Thoracic aorta (tissue), 2 donors: ENCODE measurements at regions not wholly inside any gene's neighbourhood (a gene's known extent, or its start where the extent isn't known, plus 50 kb on each side); places are given as distances from the start of the nearest gene placed in this dataset.
"Not testable (repeated sequence)": the region's sequence is repeated elsewhere in the genome, so short reads cannot be mapped to it uniquely, and the experiment has no call there.

Source experiments
- ATAC-seq: fragments of 150-250 bp; one replicate; pipeline ENCODE4 v1.8.0; 2017; ENCODE audit warnings: low read depth; ENCODE audit not compliant: insufficient number of reproducible peaks, low FRiP score
- DNase-seq: peaks from one replicate; pipeline ENCODE4 v3.0.0-alpha.2; 2020; ENCODE audit warnings: low spot score
- H3K27ac ChIP-seq, 2 donors: fragments of 200-600 bp; sonication (generic); 1 replicate in 1 of 2; 2 replicates in 1 of 2; pipeline ENCODE4 v1.5.1; 2016; ENCODE audit warnings: mild to moderate bottlenecking in 2 of 2, moderate library complexity in 2 of 2
- H3K27me3 ChIP-seq: fragments of 200-600 bp; sonication (generic); replicated peaks from 2 replicates; pipeline ENCODE4 v1.6.0; 2016; ENCODE audit warnings: mild to moderate bottlenecking; ENCODE audit not compliant: insufficient read depth
- H3K36me3 ChIP-seq: fragments of 200-600 bp; sonication (generic); one replicate; pipeline ENCODE4 v1.5.1; 2016
- H3K4me1 ChIP-seq, 2 donors: fragments of 200-600 bp; sonication (generic); 1 replicate in 1 of 2; 2 replicates in 1 of 2; pipeline versions ENCODE4 v1.5.1 to v1.6.0; 2016; ENCODE audit warnings: low read depth in 2 of 2, mild to moderate bottlenecking in 1 of 2; ENCODE audit not compliant: control insufficient read depth in 1 of 2
- H3K4me3 ChIP-seq: fragments of 200-600 bp; sonication (generic); 2 replicates; pipeline ENCODE4 v1.5.1; 2016; ENCODE audit warnings: mild to moderate bottlenecking
- H3K9me3 ChIP-seq: fragments of 200-600 bp; sonication (generic); 2 replicates; pipeline ENCODE4 v1.5.1; 2016
- TF ChIP-seq, protein P1 (sequence below): fragments of 200-600 bp; sonication (generic); IDR thresholded peaks from one replicate; pipeline ENCODE4 v1.5.1; 2019; ENCODE audit warnings: antibody characterized with exemption

GRCh38 chr3:147257944-147258343, 148.4 kb downstream of the ZIC4 start:
- Histone ChIP-seq H3K9me3 (no peaks in the 10 kb centered on the region), H3K27me3 (no peaks in the 10 kb centered on the region), H3K4me1 (no peaks in the 10 kb centered on the region), H3K27ac (no peak overlapping the region), H3K36me3 (no peaks in the 10 kb centered on the region), H3K4me3 (no peak overlapping the region)
- DNase-seq (no peak), ATAC-seq (no peak)
- TF ChIP-seq, protein P1, sequence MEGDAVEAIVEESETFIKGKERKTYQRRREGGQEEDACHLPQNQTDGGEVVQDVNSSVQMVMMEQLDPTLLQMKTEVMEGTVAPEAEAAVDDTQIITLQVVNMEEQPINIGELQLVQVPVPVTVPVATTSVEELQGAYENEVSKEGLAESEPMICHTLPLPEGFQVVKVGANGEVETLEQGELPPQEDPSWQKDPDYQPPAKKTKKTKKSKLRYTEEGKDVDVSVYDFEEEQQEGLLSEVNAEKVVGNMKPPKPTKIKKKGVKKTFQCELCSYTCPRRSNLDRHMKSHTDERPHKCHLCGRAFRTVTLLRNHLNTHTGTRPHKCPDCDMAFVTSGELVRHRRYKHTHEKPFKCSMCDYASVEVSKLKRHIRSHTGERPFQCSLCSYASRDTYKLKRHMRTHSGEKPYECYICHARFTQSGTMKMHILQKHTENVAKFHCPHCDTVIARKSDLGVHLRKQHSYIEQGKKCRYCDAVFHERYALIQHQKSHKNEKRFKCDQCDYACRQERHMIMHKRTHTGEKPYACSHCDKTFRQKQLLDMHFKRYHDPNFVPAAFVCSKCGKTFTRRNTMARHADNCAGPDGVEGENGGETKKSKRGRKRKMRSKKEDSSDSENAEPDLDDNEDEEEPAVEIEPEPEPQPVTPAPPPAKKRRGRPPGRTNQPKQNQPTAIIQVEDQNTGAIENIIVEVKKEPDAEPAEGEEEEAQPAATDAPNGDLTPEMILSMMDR, result no peak

GRCh38 chr3:147256739-147257138, 149.6 kb downstream of the ZIC4 start:
- H3K9me3 ChIP-seq, result no peaks in the 10 kb centered on the region
- TF ChIP-seq, protein P1, result no peak
- H3K4me1 ChIP-seq, result no peaks in the 10 kb centered on the region
- no peaks in the 10 kb centered on the region for H3K36me3 ChIP-seq
- ATAC-seq, result no peak
- DNase-seq, result no peak
- H3K27me3 ChIP-seq, result no peaks in the 10 kb centered on the region
- no peak overlapping the region for H3K27ac ChIP-seq
- H3K4me3 ChIP-seq, result no peak overlapping the region

DNA sequence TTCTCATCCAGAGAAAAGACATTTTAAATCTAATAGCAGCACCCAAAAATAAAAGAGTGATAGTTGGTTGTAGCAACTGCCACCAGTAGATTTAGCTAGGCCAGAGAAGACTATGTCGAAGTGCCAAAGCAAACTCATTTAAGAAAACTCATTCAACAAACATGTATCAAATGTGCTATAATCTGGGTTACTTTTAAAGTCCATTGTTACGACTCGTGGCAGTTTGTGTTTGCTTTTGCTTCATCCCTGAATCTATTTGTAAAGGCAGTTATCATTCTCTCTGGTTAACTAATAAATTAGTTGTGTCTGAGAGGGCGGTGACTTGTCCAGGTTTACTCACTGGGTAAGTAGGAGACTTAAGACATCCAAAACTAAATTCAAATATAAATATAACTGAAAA, 159.4 kb downstream of the ZIC4 start:
- no peak for DNase-seq
- ATAC-seq, result no peak
- TF ChIP-seq, protein P1, result no peak

GRCh38 chr3:147245638-147246037, 160.7 kb downstream of the ZIC4 start:
- not testable (repeated sequence) for H3K27ac ChIP-seq, DNase-seq

More for the DNA sequence above, 159.4 kb downstream of the ZIC4 start:
- Histone ChIP-seq H3K27ac (no peak overlapping the region), H3K9me3 (no peaks in the 10 kb centered on the region), H3K27me3 (no peaks in the 10 kb centered on the region), H3K4me1 (no peaks in the 10 kb centered on the region), H3K36me3 (no peaks in the 10 kb centered on the region), H3K4me3 (no peak overlapping the region)

GRCh38 chr3:147245022-147245421, 161.3 kb downstream of the ZIC4 start:
- not testable (repeated sequence) for H3K4me1 ChIP-seq, H3K9me3 ChIP-seq, H3K36me3 ChIP-seq, ATAC-seq, H3K27ac ChIP-seq, DNase-seq, H3K4me3 ChIP-seq, H3K27me3 ChIP-seq

More at GRCh38 chr3:147245638-147246037, 160.7 kb downstream of the ZIC4 start:
- H3K4me1 ChIP-seq, H3K4me3 ChIP-seq, ATAC-seq, H3K27me3 ChIP-seq, H3K36me3 ChIP-seq, H3K9me3 ChIP-seq: not testable (repeated sequence)

DNA sequence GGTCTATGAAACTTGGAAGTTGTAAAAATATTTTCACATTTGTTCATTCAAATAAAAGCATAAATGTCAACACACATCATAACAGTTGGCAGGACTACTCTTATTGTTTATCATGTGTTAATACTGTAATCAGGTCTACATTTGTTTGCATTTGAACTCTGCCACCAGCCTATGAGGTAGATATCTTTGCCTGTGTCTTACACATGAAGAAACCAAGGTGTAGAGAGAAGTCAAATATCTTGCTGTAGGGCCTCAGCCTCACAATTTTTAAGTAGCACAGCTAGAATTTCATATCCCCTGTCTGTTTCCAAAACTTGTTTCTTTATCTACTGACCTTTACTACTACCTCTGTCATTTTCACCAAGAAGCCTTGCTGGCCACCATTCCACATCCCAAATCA, 161.9 kb downstream of the ZIC4 start:
- Histone ChIP-seq H3K9me3 (no peaks in the 10 kb centered on the region), H3K4me1 (no peaks in the 10 kb centered on the region), H3K36me3 (no peaks in the 10 kb centered on the region), H3K4me3 (no peak overlapping the region), H3K27ac (no peak overlapping the region), H3K27me3 (no peaks in the 10 kb centered on the region)
- no peak for DNase-seq
- TF ChIP-seq, protein P1, result no peak
- no peak for ATAC-seq
